ENCODE measurements at regions not wholly inside any gene's neighbourhood (a gene's known extent, or its start where the extent isn't known, plus 50 kb on each side); places are given as distances from the start of the nearest gene placed in this dataset.

DNA sequence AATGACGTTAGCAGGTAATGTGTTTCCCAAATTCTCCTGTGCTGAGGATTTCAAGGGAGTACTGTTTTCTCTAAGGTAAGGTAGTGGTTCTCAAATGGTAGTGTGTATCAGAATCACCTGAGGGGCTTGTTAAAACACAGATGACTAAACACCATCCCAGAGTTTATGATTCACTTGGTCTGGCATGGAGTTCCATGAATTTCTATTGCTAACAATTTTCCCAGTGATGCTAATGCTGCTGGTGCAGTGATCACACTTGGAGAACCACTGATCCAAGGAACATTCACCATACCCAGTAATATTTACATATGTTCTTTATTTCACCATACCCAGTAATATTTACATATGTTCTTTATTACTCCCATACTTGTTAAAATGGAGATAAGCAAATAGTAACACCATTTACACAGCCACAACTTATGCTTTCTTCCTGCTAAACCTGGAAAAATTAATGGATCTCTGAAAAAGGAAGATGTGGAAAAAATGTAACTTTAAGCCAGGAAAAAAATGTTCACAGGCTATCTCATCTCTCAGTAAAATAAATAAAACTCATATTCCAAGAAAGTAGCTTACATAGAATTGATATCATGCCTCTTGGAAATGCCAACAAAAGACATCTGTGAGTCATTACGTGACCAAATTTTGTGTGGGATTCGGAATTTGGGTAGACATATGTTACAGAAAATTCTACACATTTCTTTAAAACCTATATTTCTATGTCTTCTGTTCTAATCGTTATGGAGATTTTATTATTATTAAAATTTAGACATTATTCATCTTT is 129.5 kb downstream of the MMUT start:
- no peak for TF ChIP-seq ZNF274 (IDR thresholded peaks at IDR 0.05; ENCODE audit: low read depth, low read length)
- no peak for TF ChIP-seq YY1 (IDR thresholded peaks at IDR 0.05; ENCODE audit: insufficient read depth, insufficient read length)

Data from NT2/D1 (cell line).